ENCODE measurements at regions not wholly inside any gene's neighbourhood (a gene's known extent, or its start where the extent isn't known, plus 50 kb on each side); places are given as distances from the start of the nearest gene placed in this dataset.

DNA sequence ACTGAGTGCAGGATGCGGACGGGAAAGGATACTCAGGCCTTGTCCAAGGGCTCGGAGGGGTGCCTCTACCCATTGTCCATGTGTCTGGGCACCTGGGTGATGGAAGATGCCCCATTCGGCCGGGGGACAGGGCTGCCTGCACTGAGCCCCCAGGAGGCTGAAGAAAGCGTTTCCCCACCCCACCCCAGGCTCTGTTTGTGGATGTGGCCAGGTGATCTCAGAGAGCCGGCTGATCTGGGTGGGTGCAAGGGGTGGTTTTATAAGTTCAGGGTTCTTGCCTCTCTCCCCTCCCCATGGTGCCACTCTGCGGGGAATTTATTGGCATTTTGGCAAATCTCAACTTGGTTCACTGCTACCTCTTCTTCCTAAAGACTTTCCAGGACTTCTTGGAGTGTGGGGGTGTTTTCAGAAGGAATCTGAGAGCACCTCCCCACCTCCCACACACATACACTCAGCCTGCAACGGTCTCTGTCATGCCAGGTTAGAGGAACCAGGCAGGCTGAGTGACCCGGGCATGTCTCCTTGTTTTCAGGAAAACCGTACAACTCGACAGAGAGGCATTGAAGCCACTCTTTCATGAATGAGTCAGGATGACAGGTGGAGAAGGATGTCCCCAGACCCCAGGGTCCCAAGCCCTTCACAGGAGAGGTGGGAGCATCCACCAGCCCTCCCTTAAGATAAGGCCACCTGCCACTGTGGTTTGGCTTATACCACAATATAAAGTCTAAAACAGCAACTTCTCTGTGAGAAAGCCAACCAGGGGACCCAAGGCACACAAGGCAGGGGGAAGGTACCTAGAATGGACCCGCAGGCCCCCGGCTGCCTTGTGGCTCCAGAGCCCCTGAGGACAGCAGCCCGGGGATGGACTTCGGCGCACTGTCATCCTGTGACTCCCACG, 174.9 kb downstream of the ETS2 start:
- DNase-seq, result peak; percentile 86

DNA sequence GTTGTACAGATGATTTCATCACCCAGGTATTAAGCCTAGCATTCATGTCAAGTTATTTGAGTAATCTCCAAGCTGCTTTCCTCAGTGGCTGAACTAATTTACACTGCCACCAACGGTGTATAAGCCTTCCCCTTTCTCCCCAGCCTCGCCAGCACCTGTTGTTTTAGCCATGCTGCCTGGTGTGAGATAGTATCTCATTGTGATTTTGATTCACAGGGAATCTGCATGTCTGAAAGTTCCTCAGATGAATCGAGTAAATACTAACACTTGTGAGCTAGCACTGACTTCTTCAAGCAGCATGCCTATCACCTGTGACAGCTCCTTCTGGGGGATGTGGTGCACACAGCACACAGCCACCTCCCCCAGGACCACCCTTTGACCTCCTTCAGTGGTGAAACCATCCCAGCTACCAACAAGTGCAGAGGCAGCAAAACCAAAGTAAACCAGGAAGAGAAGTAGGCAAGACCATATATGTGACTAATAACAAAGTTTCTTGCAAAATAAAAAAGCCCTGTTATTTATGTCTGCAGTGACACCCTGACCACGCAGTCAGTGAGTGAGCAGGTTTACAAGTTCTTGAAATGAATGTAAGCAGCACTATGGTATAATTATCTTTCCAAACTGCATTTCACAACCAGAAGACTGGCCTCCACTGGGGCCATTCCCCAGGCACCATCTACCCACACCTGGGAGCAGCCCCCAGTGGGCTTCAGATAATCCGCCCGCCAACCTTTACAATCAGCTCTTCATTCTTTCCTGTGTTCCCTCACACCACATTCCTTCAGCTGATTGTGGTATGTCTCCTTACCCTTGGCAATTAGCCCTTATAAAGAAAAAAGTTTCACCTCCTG, 173.8 kb downstream of the ETS2 start:
- DNase-seq, result peak; percentile 70

DNA sequence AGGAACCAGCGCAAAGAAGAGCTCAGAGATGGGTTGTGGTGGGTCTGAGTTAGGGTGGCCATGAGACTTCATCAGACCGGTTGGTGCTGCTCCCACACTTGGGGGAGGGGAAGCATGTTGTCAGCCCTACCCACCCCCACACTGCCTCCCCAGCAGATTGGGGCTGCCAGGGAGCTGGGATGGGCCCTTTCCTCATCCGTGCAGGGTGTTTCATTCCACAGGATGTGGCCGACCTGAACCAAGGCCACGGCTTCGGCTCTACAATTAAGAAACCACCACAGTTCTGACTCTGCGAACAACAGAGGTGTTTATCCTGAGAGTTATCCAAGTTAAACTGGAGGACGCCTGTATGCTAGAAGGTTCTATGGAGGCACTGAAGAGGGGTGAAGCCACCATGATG, 171.2 kb downstream of the ETS2 start:
- no peak for DNase-seq

DNA sequence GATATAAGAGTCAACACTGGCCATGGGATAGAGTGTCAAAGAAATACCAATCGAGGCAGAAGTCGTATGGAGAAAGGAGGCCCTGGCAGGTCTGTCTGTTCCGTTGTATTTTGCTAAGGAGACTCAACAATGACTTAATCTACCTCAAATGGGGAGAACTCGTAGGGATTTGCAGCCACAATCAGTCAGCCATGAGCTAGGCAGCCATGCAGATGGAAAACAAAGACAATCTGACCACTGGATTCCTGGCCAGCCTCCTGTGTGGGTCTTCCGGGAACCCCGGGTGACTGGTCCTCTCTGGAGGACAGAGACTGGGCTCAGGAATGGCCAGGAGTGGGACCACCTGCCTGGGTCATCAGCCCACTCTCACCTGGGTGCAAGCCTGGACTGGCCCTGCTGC, 167.8 kb downstream of the ETS2 start:
- no peak for DNase-seq

DNA sequence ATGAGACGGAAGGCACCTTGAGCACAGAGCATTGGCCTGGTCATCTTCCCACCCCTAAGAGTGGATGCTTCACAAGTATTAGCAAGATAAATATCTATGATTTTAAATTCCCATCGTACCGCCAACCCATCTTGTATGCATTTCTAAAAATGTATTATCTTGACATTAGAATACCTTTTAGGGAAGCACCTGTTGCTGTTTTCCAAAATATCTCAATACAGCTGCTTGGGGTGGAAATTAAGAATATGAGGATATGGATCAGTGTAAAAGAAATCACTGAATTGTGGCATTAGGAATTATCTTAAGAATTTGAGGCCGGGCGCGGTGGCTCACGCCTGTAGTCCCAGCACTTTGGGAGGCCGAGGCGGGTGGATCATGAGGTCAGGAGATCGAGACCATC, 166.3 kb downstream of the ETS2 start:
- no peak for DNase-seq

DNA sequence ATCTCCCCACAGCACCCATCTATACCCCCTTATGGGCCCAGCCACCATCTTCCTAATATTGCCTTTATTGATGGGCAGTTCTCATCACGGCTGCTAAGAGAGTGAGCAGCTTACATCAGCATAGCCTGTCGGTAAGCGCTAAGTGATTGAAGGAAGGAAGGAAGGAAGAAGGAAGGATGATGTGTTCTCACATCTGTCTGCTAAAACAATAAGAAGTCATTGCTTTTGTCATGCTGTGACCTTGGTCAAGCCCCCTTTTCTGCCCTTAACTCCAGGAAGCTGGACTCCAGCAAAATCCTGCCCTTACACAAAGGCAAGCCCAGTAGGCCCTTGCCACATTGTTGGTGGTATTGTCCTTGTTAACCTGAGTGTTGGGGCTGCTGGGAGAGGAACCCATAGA, 165.0 kb downstream of the ETS2 start:
- no peak for DNase-seq

DNA sequence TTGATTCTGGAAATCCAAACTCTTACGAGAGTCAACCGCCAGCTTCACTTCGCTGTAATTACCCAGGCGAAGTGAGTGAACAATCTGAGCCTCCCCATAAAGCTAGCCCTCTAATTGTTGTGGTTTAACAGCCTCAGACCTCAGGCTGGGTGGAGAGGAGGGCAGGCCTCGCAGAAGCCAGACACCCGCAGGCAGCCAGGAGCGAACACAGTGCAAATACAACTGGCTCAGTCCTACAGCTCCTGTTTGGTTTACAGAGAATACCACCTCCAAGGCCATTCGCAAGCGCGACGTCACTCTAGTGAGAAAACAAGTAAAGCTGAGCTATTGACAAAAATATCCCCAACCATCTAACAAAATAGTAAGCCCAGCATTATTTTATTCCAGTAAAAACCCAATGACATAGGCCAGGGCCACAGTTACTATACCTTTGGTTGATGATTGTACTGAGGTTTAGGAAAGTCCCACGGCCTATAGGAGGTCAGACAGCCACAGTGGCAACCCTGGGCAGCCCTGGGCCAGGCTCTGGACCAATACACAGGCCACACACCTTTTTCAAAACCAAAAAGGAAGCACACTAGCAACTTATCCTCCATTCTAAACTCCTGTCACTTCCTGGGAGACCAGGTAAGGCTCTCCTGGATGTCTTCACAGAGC, 163.3 kb downstream of the ETS2 start:
- DNase-seq, result peak; percentile 70

DNA sequence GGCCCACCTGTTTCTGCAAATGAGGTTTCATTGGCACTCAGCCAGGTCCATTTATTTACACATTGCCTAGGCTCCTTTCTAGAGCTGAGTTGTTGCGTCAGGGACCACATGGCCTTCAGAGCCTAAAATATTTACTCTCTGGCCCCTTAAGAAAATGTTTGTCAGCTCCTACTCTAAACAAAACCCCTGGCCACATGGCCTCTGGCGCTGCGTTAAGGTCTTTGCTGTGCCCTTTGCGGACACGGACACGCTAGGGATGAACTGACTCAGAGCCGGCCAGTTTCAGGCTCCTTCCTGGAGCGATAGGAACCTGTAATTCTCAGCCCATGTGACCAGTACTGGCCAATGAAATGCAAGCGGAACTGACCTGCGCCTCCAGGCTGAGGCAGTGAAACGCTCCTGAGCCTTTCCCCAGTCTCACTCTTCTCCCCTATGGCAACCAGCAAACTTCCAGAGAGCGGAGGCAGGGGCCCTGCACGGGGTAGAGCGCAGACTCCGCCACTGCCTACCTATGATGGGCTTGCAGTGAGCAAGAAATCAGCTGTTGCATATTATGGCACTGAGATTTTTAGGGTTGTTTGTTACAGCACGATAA, 160.3 kb downstream of the ETS2 start:
- no peak for DNase-seq

DNA sequence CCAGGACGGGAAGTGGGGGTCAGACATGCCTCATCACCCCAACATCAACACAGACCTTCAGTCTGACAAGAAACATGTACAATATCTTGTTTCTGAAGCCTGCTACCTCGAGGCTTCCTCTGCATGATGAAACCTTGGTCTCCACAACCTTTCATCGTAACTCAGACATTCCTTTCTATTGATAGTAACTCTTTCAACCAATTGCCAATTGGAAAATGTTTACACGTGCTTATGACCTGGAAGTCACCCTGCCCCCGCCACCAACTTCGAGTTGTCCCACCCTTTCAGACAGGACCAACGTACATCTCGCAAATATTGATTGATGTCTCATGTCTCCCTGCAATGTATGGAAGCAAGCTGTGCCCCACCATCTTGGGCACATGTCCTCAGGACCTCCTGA, 159.5 kb downstream of the ETS2 start:
- no peak for DNase-seq

DNA sequence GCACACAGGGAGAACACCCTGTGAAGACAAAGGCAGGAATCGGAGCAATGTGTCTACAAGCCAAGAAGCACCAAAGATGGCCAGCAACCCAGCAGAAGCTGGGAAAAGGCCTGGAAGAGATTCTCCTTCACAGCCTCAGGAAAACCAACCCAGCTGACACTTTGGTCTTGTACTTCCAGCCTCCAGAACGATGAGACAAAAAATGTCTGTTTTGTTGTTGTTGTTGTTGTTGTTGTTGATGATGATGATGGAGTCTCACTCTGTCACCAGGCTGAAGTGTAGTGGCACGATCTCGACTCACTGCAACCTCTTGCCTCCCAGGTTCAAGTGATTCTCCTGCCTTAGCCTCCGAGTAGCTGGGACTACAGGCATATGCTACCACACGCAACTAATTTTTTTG, 157.3 kb downstream of the ETS2 start:
- DNase-seq, result no peak

DNA sequence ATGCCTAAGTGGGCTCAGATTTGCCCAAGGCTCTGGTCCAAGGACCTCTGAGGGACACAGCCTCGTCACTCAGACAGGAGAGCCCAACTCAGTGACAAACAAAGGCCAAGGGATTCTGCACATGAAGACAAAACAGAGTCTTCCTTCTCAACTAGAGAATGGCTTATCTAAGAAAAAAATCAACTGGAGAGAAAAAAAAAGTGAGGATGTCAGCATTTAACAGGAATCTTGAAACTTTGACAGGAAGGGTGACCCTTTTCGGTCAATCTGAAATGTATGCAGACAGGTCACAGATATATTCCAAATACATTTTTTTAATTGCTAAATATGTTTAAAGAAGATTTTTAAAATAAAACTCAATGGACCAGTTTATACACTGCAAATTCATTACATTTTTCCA, 154.5 kb downstream of the ETS2 start:
- no peak for DNase-seq

DNA sequence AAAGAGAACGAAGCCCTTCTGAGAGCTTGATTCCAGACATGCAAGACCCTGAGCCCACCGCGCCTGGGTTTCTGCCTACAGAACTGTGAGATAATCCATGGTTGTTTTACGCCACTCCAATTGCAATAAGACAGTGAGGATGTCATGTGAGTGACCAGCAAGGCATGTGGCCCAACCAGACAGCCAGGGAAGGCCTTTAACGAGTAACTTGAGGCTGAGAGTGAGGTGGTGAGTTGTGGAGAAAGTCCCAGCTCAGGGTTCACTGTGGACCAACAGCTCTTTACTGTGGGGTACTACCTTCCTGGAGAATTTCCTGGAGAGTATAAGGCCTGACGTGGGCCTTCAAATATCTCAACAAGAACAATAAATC, 153.9 kb downstream of the ETS2 start:
- no peak for DNase-seq

DNA sequence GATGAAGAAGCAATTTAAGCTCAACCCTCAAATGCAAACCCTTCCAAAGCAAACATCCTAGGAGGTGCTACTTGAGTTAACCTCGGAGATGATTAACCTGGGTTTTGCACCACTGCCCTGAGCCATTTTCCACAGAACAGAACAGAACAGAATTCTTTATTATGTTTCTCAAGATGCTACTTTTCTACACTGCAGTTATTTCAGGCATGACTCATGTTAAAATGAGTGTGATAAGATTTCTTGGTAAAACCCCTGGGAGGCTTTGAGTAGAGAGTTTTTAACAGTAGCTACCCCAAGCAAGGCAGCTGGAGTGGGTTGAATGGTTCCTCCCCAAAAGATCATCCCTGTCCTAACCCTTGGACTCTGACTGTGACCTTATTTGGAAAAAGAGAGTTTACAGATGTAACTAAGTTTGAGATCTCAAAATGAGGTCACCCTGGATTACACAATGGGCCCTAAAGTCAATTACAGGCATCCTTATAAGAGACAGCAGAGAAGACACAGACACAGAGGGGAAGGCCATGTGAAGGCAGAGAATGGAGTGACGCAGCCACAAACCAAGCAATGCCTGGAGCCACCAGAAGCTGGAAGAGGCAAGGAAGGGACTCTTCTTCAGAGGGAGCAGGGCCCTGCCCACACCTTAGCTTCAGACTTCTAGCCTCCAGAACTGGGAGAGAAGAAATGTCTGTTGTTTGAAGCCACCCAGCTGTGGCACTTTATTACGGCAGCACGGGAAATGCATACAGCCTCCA, 153.4 kb downstream of the ETS2 start:
- peak; percentile 85 for DNase-seq

DNA sequence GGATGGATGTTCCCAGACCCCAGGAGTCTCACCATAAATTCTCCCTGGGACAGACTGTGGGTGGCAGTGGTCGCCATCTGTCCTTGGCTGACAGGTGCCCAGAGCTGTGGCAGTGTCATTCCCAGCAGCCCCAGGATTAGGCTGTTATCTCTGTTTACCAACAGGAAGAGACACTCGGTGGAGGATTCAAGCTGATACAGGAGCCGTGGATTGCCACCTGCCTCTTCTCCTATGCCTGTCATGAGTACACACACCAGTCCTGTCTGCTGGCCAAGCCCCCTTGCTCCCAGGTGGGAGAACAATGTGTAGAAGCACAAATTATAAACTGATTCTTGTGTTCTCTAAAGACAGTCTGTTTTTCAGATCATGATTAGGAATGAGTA, 152.6 kb downstream of the ETS2 start:
- DNase-seq, result peak; percentile 51

DNA sequence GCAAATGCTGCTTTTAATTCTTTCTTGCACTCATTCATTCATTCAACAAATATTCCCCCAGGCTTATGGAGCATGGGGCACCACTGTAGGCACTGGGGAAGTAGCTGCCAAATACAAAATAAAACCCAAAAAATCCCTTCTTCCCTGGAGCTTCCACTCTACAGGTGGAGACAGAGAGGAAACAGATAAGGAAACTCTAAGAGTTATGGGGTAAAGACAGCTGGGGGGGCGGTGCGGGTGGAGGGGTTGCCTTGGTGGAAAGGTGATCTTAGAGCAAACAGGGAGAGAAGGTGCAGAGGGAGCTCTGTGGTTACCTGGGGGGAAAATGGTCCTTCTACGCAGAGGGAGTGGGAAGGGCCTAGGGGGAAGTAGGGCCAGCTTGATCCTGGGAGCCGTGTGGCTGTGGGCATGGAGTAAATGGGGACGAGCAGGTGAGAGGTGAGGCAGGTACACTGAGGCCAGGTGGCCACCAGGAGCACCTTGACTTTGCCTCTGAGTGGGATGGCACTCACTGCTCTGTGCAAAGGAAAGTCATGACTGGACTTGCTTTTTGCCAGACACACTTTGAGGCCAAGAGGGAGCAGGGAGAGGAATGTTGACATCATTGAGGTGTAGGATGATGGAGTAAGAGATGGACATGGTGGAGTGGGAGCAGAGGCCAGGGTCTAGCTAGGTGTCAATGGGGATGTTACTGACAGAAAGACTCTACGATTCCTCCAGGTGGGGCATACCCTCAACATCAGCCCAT, 152.0 kb downstream of the ETS2 start:
- DNase-seq, result no peak

DNA sequence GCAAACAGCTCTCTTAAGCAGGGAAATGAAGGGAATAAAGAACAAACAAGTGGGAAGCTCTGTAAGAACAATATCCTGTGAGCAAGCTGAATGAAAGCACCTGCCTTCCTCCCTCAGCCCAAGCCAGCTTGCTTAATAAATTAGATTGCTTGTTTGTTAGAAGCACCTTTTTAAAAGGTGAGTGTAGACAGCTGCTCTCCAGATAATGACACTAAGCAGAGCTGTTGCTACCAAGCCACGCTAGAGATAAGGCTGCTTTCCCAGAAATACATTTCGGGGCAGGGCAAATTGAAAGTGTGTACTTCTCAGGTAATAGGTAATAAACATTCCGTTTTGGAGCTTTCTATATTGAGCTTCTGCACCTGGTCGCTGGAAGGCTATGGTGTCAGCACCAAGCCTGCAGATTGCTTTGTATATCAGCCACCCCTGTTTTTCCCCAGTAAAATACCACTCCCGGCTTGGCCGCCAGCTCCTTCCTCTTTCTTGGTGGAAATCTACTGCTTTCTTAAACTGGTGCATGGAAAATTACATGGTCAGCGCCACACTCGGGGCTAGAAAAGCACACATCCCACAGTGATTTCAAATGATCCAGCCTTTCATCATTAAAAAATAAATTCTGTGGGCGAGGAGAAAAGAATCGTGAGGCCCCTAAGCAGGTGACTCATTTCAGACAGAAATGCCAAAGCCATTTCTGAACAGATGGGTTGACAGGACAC, 151.3 kb downstream of the ETS2 start:
- peak; percentile 52 for DNase-seq

DNA sequence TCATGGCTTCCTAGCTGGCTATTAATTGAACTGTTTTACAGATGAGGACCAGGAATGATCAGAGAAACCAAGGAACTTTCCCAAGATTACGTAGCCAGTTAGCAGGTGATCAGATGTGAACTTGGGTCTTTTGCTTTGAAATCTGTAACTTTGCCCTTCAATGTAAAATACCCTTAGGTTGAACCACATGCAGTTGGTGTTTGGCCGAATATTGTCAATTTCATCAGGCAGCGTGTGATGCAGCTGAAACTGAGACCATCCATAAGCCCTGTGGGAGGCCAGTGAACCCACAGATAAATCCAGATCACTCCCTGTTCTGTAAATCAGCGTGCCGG, 150.8 kb downstream of the ETS2 start:
- DNase-seq, result no peak

DNA sequence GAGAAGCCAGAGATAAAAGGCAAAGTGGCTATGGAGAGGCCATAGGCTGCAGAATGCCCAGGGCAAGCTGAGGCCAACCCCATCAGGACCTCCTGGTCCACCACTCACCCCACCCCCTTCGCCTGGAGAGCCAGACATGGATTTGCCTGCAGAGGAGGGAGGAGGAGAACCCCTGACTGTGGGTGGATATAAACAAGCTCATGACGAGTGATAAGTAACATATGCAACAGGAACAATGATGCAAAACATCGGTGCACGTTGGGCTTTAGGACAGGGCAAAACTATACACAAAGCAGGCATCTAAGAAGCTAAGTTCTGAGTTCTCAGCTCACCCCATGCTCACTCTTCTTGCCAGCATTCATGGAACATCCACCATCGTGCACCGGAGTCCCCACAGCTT, 150.3 kb downstream of the ETS2 start:
- DNase-seq, result no peak

DNA sequence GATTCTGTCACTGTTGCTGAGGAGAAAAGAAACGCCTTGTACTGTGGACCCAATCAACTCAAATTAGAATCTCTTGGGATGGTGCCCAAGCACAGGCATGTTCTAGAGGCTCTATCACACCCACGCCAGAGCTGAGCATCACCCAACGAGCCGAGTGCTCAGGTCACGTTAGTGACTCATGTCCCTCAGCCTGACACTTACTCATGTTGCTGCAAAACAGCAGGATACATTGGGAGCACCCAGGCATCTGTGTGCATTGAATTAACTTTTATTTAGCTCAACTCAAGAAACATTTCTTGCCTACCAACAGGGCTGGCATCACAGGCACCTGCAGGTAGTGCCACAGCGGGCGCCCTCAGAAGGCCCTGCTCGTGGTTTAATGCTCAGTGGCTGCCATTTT, 149.8 kb downstream of the ETS2 start:
- no peak for DNase-seq

DNA sequence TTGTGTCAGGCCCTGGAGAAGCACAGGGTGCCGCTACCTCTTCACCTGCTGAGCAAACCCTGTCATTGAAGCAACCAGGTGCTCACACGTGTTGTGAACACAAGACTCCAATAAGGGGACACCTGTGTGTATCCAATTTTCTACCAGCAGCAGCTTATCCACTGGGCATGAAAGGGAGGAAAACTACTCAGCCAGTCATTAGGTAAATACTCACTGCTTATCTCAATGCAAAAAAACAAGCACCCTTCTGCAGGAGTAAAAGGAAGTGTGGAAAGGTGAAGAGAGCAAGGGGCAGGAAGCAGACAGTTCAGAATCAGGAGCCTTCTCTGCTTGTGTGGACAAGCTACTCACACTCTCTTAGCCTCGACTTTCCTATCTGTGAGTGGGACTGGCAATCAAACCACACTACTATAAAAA, 148.9 kb downstream of the ETS2 start:
- DNase-seq, result no peak

DNA sequence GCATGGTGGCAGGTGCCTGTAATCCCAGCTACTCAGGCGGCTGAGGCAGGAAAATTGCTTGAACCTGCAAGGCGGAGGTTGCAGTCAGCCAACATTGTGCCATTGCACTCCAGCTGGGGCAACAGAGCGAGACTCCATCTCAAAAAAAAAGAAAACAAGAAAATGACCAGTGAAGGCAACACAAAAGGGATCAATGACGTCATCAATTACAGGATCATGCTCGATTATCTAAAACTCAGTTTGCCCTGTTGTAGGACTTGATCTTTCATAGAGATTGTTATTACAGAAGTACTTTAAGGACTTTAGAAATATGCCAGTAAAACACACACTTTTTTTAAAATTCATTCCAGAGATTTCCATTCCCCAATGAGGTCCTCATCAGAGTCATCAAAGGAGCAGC, 147.8 kb downstream of the ETS2 start:
- DNase-seq, result no peak

Measured in hematopoietic multipotent progenitor cell treated with erythropoietin and hydrocortisone succinate and interleukin-3 and kit ligand, for 6 days (in vitro differentiated cells).